ENCODE measurements at regions not wholly inside any gene's neighbourhood (a gene's known extent, or its start where the extent isn't known, plus 50 kb on each side); places are given as distances from the start of the nearest gene placed in this dataset.

- Histone ChIP-seq H3K4me1 (no peaks in the 10 kb centered on the region), H3K36me3 (no peaks in the 10 kb centered on the region), H3K27me3 (no peaks in the 10 kb centered on the region), H3K9me3 (no peaks in the 10 kb centered on the region), H3K27ac (no peak overlapping the region), H3K4me3 (no peak overlapping the region)
- TF ChIP-seq CTCF (IDR thresholded peaks at IDR 0.05) = no peak
- intact Hi-C loops (cut with DNase I; ENCODE audit: low total_unique reads) = no loop called here
- DNase-seq = no peak
These were observed 136.6 kb upstream of the ALKAL2 start for GRCh38 chr2:424306-425171.

- Histone ChIP-seq H3K27ac (no peak overlapping the region), H3K9me3 (no peaks in the 10 kb centered on the region), H3K36me3 (no peaks in the 10 kb centered on the region), H3K4me1 (no peaks in the 10 kb centered on the region), H3K27me3 (no peaks in the 10 kb centered on the region), H3K4me3 (no peak overlapping the region)
- TF ChIP-seq POLR2A (IDR thresholded peaks at IDR 0.05) = no peak
- no peak for TF ChIP-seq CTCF (IDR thresholded peaks at IDR 0.05)
- intact Hi-C loops (cut with DNase I; ENCODE audit: low total_unique reads) = no loop called here
- no peak for DNase-seq
These were observed 135.6 kb upstream of the ALKAL2 start for GRCh38 chr2:423479-423878.

GRCh38 chr2:422676-423435 lies 135.0 kb upstream of the ALKAL2 start:
- TF ChIP-seq CTCF (IDR thresholded peaks at IDR 0.05) = no peak
- TF ChIP-seq POLR2A (IDR thresholded peaks at IDR 0.05) = no peak
- intact Hi-C loops (cut with DNase I; ENCODE audit: low total_unique reads) = no loop called here
- Histone ChIP-seq H3K27ac (no peak overlapping the region), H3K4me1 (no peaks in the 10 kb centered on the region), H3K4me3 (no peak overlapping the region), H3K36me3 (no peaks in the 10 kb centered on the region), H3K9me3 (no peaks in the 10 kb centered on the region), H3K27me3 (no peaks in the 10 kb centered on the region)
- no peak for DNase-seq

GRCh38 chr2:421406-421805 lies 133.5 kb upstream of the ALKAL2 start:
- Histone ChIP-seq H3K27ac (no peak overlapping the region), H3K4me3 (no peak overlapping the region), H3K4me1 (no peaks in the 10 kb centered on the region), H3K27me3 (no peaks in the 10 kb centered on the region), H3K36me3 (no peaks in the 10 kb centered on the region), H3K9me3 (no peaks in the 10 kb centered on the region)
- intact Hi-C loops (cut with DNase I; ENCODE audit: low total_unique reads) = no loop called here
- TF ChIP-seq POLR2A (IDR thresholded peaks at IDR 0.05) (no peak), CTCF (IDR thresholded peaks at IDR 0.05) (no peak)
- DNase-seq = no peak

GRCh38 chr2:419687-420317 lies 131.9 kb upstream of the ALKAL2 start:
- H3K27ac ChIP-seq = no peak overlapping the region
- no peak for DNase-seq
- H3K4me3 ChIP-seq = no peak overlapping the region
- intact Hi-C loops (cut with DNase I; ENCODE audit: low total_unique reads) = no loop called here
- H3K27me3 ChIP-seq = no peaks in the 10 kb centered on the region
- TF ChIP-seq POLR2A (IDR thresholded peaks at IDR 0.05) = no peak
- TF ChIP-seq CTCF (IDR thresholded peaks at IDR 0.05) = no peak
- H3K36me3 ChIP-seq = no peaks in the 10 kb centered on the region
- no peaks in the 10 kb centered on the region for H3K4me1 ChIP-seq
- H3K9me3 ChIP-seq = no peaks in the 10 kb centered on the region
